Activated CD4-positive, alpha-beta T cell treated with anti-CD3 and anti-CD28 coated beads, Interleukin-2, amount 10 ng/mL, durations not matched to agents 24 days and 14 days (primary cell): ENCODE measurements at regions not wholly inside any gene's neighbourhood (a gene's known extent, or its start where the extent isn't known, plus 50 kb on each side); places are given as distances from the start of the nearest gene placed in this dataset.

Experiments used
- DNase-seq: peaks from one replicate; pipeline ENCODE4 v3.0.0; 2022
- H3K27ac Mint-ChIP-seq: one replicate; pipeline ENCODE4 v1.8.0; 2022; ENCODE audit warnings: mild to moderate bottlenecking, mixed read lengths
- H3K27me3 Mint-ChIP-seq: one replicate; pipeline ENCODE4 v1.8.0; 2022; ENCODE audit warnings: mixed read lengths
- H3K36me3 Mint-ChIP-seq: one replicate; pipeline ENCODE4 v1.8.0; 2022; ENCODE audit warnings: low read depth, mild to moderate bottlenecking, mixed read lengths
- H3K4me1 Mint-ChIP-seq: one replicate; pipeline ENCODE4 v1.8.0; 2021; ENCODE audit warnings: mixed read lengths
- H3K4me3 Mint-ChIP-seq: one replicate; pipeline ENCODE4 v1.8.0; 2022; ENCODE audit warnings: mild to moderate bottlenecking, moderate library complexity, mixed read lengths
- H3K9me3 Mint-ChIP-seq: one replicate; pipeline ENCODE4 v1.8.0; 2021; ENCODE audit warnings: mixed read lengths
- intact Hi-C: fragments of 100-400 bp; cut with micrococcal nuclease; formaldehyde crosslinking; loops from one replicate; pipeline ENCODE4 v1.15.1; 2023

DNA sequence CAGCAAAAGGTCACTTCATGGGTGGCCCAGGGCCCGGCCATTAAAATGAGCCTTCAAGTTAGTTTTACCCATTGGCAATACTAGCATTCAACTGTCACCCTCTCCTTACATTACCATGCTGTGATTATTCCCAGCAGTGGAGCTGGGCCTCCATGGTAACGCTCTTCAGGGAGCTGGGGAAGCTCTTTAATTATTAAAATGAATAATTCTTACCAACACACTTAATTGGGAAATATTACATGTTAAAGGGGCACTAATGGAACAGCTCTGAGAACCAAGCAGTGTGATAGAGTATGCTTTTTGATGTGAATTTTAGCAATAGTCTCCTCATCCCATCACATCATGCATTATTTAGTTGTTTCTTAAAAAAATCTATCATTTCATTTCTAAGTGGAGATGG is 187.2 kb downstream of the CEMIP2 start:
- peaks cover 16% of the 10 kb centered on the region for H3K27me3 Mint-ChIP-seq
- intact Hi-C loops = no loop called here
- H3K4me3 Mint-ChIP-seq = no peak overlapping the region
- no peaks in the 10 kb centered on the region for H3K36me3 Mint-ChIP-seq
- no peak overlapping the region for H3K27ac Mint-ChIP-seq
- no peak for DNase-seq
- no peaks in the 10 kb centered on the region for H3K9me3 Mint-ChIP-seq
- no peaks in the 10 kb centered on the region for H3K4me1 Mint-ChIP-seq

DNA sequence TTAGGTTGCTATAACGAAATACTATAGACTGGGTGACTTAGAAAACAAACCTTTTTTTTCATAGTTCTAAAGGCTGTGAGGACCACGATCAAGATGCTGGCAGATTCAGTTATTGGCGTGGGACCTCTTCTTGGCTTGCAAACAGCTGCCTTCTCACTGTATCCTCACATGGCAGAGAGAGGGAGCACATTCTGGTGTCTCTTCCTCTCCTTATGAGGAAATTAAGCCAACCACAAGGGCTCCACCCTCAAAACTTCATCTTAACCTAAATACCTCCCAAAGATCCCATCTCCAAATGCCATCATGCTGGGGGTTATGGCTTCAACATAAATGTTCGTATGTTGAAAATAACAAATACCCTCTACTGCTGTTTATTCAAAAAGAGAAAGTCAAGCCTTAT is 197.1 kb downstream of the CEMIP2 start:
- H3K4me1 Mint-ChIP-seq = no peaks in the 10 kb centered on the region
- H3K27me3 Mint-ChIP-seq = peaks cover 24% of the 10 kb centered on the region
- intact Hi-C loops = no loop called here
- no peak overlapping the region for H3K27ac Mint-ChIP-seq
- peak; percentile 40 for DNase-seq
- H3K4me3 Mint-ChIP-seq = no peak overlapping the region
- H3K36me3 Mint-ChIP-seq = no peaks in the 10 kb centered on the region
- no peaks in the 10 kb centered on the region for H3K9me3 Mint-ChIP-seq

DNA sequence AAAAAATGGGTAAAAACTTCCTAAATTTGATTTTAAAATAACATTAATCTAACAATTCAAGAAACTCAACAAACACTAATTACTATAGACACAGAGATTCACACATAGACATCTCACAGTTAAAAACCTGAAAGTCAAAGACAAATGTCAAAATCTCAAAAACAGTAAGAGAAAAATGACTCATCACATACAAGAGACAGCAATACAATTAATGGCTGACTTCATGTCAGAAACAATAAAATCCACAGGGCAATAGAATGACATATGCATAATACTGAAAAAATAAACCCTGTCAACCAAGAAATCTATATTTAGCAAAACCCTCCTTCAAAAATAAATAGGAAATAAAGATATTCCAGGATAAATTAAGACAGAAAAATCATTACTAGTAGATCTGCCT is 200.4 kb downstream of the CEMIP2 start:
- H3K4me1 Mint-ChIP-seq = no peaks in the 10 kb centered on the region
- H3K36me3 Mint-ChIP-seq = no peaks in the 10 kb centered on the region

DNA sequence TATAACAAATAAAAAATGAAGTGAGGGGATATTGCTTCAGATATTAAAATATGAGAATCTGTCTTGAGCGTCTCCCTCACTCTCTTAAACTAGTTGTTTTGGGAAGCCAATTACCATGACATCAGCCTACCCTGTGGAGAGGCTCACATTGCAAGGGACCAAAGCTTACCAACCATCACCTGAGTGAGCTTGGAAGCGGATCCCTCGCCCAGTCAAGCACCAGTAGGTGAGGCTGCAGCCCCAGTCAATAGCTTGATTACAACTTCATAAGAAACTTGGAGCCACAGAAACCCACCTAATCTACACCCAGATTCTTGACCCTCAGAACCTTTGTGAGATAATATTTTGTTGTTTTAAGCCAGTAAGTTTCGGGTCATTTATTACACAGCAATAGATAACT is 206.2 kb downstream of the CEMIP2 start:
- H3K9me3 Mint-ChIP-seq = no peaks in the 10 kb centered on the region
- peaks cover 18% of the 10 kb centered on the region for H3K27me3 Mint-ChIP-seq
- H3K4me1 Mint-ChIP-seq = no peaks in the 10 kb centered on the region
- H3K4me3 Mint-ChIP-seq = no peak overlapping the region
- H3K27ac Mint-ChIP-seq = no peak overlapping the region
- H3K36me3 Mint-ChIP-seq = no peaks in the 10 kb centered on the region
- DNase-seq = no peak
- intact Hi-C loops = no loop called here

More for the DNA sequence above, 200.4 kb downstream of the CEMIP2 start:
- H3K27ac Mint-ChIP-seq = no peak overlapping the region
- H3K4me3 Mint-ChIP-seq = no peak overlapping the region
- peaks cover 21% of the 10 kb centered on the region for H3K27me3 Mint-ChIP-seq
- DNase-seq = no peak
- intact Hi-C loops = no loop called here
- H3K9me3 Mint-ChIP-seq = no peaks in the 10 kb centered on the region

DNA sequence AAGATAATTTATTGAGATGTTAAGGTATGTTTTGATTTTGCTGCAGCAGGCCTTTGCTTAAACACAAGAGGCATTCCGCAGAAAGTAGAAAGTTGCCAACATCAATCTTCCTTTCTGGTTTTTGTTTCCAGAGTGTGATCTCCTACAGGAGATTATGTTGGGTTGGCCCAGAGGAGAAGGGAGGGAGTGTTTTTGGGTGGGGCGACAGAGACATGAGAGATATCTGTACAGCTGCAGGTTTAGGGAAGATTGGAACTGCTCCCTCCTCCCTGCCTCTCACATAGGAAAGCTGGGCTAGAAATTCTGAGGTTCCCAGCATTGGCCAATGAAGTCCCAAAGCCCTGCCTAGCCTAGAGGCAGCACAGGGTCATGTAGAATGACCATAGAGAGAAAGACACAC is 211.0 kb downstream of the CEMIP2 start:
- peaks cover 20% of the 10 kb centered on the region for H3K27me3 Mint-ChIP-seq
- intact Hi-C loops = no loop called here
- H3K4me3 Mint-ChIP-seq = no peak overlapping the region
- H3K36me3 Mint-ChIP-seq = no peaks in the 10 kb centered on the region
- no peaks in the 10 kb centered on the region for H3K4me1 Mint-ChIP-seq
- no peaks in the 10 kb centered on the region for H3K9me3 Mint-ChIP-seq
- H3K27ac Mint-ChIP-seq = no peak overlapping the region
- no peak for DNase-seq

DNA sequence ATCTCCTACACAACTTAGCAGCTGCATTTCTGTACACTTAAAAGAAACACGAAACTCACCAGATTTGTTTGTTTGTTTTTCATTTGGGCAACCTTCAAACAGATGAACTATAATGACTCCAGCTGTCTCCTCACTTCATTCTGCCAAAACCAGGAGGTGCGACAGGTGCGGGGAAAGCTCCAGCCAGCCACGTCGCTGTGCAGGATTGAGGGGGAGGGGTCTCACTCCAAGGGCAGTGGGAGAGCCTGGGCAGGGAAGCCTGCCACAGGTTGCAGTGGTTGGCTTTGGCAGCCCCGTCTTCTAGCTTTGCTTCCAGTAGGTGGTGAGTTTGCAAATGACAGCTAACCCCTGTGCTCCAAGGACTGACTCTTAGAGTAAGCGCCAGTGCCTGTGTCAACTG is 215.8 kb downstream of the CEMIP2 start:
- Mint-ChIP-seq H3K27me3 (peaks cover 47% of the 10 kb centered on the region), H3K27ac (no peak overlapping the region)

DNA sequence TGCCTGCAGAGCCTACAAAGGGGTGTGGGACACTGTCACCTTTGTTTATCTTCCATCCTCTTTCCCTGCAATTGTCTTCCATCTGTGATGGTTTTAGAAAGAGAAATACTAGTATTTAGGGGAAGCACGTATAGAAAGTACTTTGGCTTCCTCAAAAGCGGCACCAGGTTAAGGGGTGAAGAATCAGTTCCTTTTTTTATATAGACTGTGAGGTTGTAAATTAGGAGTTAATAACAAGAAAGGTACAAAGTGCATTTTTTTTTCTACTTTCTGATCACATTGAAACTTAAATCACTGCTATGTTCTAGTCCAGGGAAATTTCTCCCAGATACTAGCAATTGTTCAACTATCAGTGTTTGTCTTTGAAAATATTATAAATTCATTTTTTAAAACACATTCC is 219.3 kb downstream of the CEMIP2 start:
- Mint-ChIP-seq H3K27ac (no peak overlapping the region), H3K4me3 (no peak overlapping the region), H3K27me3 (peaks cover 37% of the 10 kb centered on the region), H3K9me3 (no peaks in the 10 kb centered on the region), H3K36me3 (no peaks in the 10 kb centered on the region), H3K4me1 (no peaks in the 10 kb centered on the region)
- intact Hi-C loops = no loop called here
- DNase-seq = no peak

More for the DNA sequence above, 215.8 kb downstream of the CEMIP2 start:
- intact Hi-C loops = no loop called here
- no peaks in the 10 kb centered on the region for H3K36me3 Mint-ChIP-seq
- no peak overlapping the region for H3K4me3 Mint-ChIP-seq
- H3K4me1 Mint-ChIP-seq = no peaks in the 10 kb centered on the region
- DNase-seq = no peak
- no peaks in the 10 kb centered on the region for H3K9me3 Mint-ChIP-seq

DNA sequence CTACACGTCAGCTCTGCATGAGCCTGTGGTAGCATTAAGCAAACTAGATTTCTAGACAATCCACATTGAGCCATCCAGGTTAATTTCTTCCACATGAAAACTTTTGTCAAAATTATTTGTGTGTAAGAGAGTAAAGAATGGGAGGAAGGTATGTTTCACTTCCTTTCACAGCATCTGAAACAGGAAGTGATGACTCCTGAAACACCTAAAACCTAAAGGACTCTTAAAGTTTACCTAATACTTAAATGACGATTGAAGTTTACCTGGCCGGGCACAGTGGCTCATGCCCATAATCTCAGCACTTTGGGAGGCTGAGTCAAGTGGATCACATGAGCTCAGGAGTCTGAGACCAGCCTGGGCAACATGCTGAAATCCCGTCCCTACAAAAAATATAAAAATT is 223.8 kb downstream of the CEMIP2 start:
- DNase-seq = no peak
- Mint-ChIP-seq H3K36me3 (no peaks in the 10 kb centered on the region), H3K4me1 (no peaks in the 10 kb centered on the region), H3K4me3 (no peak overlapping the region), H3K9me3 (no peaks in the 10 kb centered on the region), H3K27ac (no peak overlapping the region), H3K27me3 (peaks cover 23% of the 10 kb centered on the region)
- intact Hi-C loops = no loop called here

DNA sequence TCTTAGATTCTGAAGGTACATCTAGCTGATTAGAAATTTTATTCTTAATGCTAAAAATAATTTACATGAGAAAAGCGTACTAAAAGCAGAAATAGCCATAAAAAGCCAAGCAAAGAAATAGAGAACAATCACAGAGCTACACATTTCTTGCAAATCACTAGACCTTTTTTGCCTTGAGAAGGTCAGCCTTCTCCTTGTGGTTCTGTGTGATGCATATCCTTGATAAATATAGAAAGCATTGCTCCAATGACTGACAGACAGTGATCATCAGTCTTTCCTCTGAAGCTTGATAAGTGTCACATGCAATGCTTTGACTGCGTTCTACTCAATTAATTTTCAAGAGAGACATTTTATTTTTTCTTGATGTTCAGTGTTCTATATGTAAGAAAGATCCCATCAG is 226.9 kb downstream of the CEMIP2 start:
- no peak for DNase-seq
- no peak overlapping the region for H3K4me3 Mint-ChIP-seq
- H3K27ac Mint-ChIP-seq = no peak overlapping the region
- H3K4me1 Mint-ChIP-seq = no peaks in the 10 kb centered on the region
- peaks cover 8% of the 10 kb centered on the region for H3K27me3 Mint-ChIP-seq
- H3K9me3 Mint-ChIP-seq = no peaks in the 10 kb centered on the region
- H3K36me3 Mint-ChIP-seq = no peaks in the 10 kb centered on the region
- intact Hi-C loops = no loop called here

DNA sequence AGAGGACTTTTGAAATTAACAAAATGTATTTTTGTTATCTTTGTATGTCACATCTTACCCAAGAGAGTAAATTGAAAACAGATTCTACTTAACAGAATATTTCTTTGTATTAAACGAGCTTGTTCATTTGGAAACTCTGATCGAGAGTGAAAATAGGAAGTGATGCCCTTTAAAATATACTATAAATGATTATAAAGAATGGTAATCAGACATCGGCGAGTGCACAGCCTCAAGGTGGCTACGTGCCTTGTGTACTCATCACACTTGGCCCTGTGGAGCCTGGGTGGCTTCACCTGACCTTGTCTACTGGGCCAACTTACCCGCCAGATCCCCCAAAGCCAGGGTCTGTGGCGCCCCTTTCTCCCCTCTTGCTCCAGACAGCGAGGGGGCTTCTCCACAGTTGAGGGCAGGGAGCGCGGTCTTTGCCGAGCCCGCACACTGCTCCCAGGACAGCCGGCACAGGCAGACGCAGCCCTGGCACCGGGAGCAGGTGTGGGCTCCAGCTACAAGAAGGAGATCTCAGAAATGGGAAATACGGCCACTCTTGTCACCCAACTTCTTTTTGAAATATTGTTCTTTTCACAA is 243.2 kb downstream of the CEMIP2 start:
- no peaks in the 10 kb centered on the region for H3K9me3 Mint-ChIP-seq
- H3K36me3 Mint-ChIP-seq = no peaks in the 10 kb centered on the region
- H3K4me3 Mint-ChIP-seq = no peak overlapping the region
- no peak overlapping the region for H3K27ac Mint-ChIP-seq
- intact Hi-C loops = no loop called here
- no peaks in the 10 kb centered on the region for H3K4me1 Mint-ChIP-seq
- H3K27me3 Mint-ChIP-seq = peaks cover 2% of the 10 kb centered on the region
- no peak for DNase-seq

DNA sequence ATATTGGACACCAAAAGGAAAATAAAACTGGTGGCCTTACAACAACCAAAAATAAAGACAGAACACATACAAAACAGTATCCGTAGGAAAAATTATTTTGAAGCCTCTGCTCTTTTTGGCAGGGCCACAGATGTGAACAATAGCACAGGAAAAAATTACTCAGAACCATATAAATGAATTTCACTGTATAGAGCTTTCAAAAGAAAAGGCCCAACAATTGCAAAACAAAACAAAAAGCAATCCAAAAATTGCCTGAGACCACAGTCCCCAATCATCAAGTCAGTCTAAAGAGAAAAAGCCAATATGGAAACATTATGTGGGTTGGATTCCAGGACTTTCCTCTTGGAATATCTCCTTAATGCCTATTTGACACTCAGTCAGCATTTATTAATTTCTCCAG is 243.8 kb downstream of the CEMIP2 start:
- intact Hi-C loops = no loop called here
- no peak overlapping the region for H3K4me3 Mint-ChIP-seq
- no peaks in the 10 kb centered on the region for H3K4me1 Mint-ChIP-seq
- H3K27me3 Mint-ChIP-seq = peaks cover 2% of the 10 kb centered on the region
- no peaks in the 10 kb centered on the region for H3K9me3 Mint-ChIP-seq
- no peaks in the 10 kb centered on the region for H3K36me3 Mint-ChIP-seq
- no peak overlapping the region for H3K27ac Mint-ChIP-seq
- no peak for DNase-seq

DNA sequence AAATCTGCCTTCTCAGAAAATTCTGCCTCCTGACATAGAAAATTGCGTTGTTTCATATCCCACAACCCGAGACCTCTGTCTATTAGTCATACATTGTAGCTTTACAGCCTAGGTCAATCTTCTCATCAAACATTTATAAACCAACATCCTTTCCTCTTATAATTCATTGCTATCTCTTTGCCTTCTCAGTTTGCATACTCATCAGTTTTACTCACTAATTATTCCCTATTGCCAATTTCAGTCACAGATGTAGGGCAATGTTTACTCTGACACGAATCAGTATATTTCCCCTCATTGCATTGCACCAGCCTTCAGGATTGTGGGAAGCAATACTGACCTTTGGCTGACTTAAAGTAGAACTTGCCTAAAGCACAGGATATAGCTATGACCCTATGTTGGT is 247.2 kb downstream of the CEMIP2 start:
- H3K27me3 Mint-ChIP-seq = peaks cover 2% of the 10 kb centered on the region
- DNase-seq = no peak
- H3K36me3 Mint-ChIP-seq = no peaks in the 10 kb centered on the region
- H3K9me3 Mint-ChIP-seq = no peaks in the 10 kb centered on the region
- intact Hi-C loops = no loop called here
- H3K4me3 Mint-ChIP-seq = no peak overlapping the region
- no peak overlapping the region for H3K27ac Mint-ChIP-seq
- H3K4me1 Mint-ChIP-seq = no peaks in the 10 kb centered on the region

DNA sequence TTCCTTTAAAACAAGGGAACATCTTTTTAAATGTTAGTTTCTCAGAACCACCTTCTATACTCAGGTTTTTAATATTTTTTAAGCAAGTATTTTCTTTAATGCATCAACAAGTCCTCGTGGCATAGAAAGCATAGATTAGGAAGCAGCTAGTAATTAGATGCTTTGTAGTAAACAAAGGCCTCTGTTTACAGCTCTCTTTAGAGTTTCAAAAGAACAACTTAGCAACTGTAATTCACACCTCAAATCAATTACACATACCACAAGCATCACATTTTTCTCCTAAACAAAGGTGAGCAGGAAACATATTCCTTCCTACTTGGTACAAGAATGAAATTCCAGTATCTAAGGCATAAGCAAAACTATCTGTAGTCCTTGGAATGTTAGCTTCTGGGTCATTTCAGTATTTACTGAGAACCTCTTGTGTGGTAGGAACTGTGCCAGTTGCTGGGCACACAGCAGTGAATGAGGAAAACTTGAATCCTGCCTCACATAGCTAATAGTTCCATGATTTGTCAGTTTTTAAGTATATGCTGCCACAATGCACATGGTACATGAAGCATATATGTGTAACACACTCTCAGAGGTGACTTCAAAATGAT is 249.1 kb downstream of the CEMIP2 start:
- DNase-seq = no peak
- H3K4me3 Mint-ChIP-seq = no peak overlapping the region
- H3K27me3 Mint-ChIP-seq = peaks cover 3% of the 10 kb centered on the region
- H3K9me3 Mint-ChIP-seq = no peaks in the 10 kb centered on the region
- H3K4me1 Mint-ChIP-seq = no peaks in the 10 kb centered on the region
- no peaks in the 10 kb centered on the region for H3K36me3 Mint-ChIP-seq
- intact Hi-C loops = no loop called here
- H3K27ac Mint-ChIP-seq = no peak overlapping the region

DNA sequence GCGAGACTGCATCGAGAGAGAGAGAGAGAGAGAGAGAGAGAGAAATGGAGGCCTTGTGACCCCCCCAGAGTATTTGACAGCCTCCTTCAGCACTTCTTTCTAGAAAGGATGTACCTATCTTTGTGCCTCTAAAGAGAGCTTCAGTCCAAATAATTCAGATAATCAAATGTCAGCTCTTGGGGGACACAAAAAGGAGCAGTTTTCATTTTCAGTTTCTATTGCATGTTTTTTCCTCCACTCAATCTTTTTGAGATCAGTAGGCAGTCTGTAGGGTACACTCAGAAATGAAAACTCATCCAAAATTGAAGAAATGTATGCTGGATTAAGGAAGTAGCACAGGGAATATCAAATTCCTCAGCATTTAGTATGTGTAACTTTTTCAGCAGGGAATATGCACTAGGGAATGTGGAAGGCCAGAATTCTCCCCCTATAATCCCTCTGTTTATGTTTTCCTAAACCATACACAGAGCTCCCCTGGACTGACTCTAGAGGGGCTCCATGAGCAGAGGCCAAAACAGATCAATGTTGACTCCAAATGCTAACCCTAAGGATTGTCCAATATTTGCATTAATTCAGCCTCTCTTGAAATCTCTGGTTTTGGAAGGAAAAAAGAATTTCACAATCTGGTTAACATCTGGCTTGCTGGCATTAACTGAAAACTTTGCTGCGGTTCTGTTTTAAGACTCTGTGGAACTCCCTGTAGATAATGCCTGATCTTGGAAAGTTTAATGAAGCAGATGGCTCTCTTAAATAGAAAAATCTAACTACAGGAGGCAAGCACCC is 250.1 kb downstream of the CEMIP2 start:
- no peaks in the 10 kb centered on the region for H3K4me1 Mint-ChIP-seq
- no peak overlapping the region for H3K27ac Mint-ChIP-seq
- no peaks in the 10 kb centered on the region for H3K9me3 Mint-ChIP-seq
- H3K4me3 Mint-ChIP-seq = no peak overlapping the region
- intact Hi-C loops = no loop called here
- DNase-seq = no peak
- H3K36me3 Mint-ChIP-seq = no peaks in the 10 kb centered on the region
- H3K27me3 Mint-ChIP-seq = peaks cover 5% of the 10 kb centered on the region
